Activated CD8-positive, alpha-beta T cell treated with anti-CD3 and anti-CD28 coated beads for 36 hours (primary cell): ENCODE measurements at regions not wholly inside any gene's neighbourhood (a gene's known extent, or its start where the extent isn't known, plus 50 kb on each side); places are given as distances from the start of the nearest gene placed in this dataset.

Source experiments
- ATAC-seq: fragments of 200-7000 bp; cut with Tn5 transposase; one replicate; pipeline ENCODE4 v1.10.0; 2021; ENCODE audit warnings: mild to moderate bottlenecking, moderate library complexity
- CTCF ChIA-PET: fragments of 350-600 bp; sonication (Branson Sonifier 250); formaldehyde crosslinking; loops from one replicate; lab custom pipeline; 2021; ENCODE audit warnings: antibody characterized with exemption; lab: Charles Lee
- POLR2A ChIA-PET: fragments of 350-600 bp; sonication (Branson Sonifier 250); formaldehyde crosslinking; loops from one replicate; lab custom pipeline; 2021; ENCODE audit warnings: antibody characterized with exemption; lab: Charles Lee
- DNase-seq: peaks from one replicate; pipeline ENCODE4 v3.0.0-alpha.2; 2020
- H3K27ac Mint-ChIP-seq: one replicate; pipeline ENCODE4 v1.8.0; 2021; ENCODE audit warnings: mild to moderate bottlenecking, mixed read lengths
- H3K27me3 Mint-ChIP-seq: one replicate; pipeline ENCODE4 v1.8.0; 2021; ENCODE audit warnings: mixed read lengths
- H3K36me3 Mint-ChIP-seq: one replicate; pipeline ENCODE4 v1.8.0; 2021; ENCODE audit warnings: low read depth, mixed read lengths
- H3K4me1 Mint-ChIP-seq: one replicate; pipeline ENCODE4 v1.8.0; 2021; ENCODE audit warnings: low read depth, mixed read lengths
- H3K4me3 Mint-ChIP-seq: one replicate; pipeline ENCODE4 v1.8.0; 2021; ENCODE audit warnings: mild to moderate bottlenecking, moderate library complexity, mixed read lengths
- H3K9me3 Mint-ChIP-seq: one replicate; pipeline ENCODE4 v1.8.0; 2021; ENCODE audit warnings: mixed read lengths
- CTCF ChIP-seq: fragments of 200-600 bp; IDR thresholded peaks from one replicate; pipeline ENCODE4 v1.8.0; 2022; ENCODE audit warnings: antibody characterized with exemption, mild to moderate bottlenecking
- intact Hi-C: fragments of 100-400 bp; cut with micrococcal nuclease; formaldehyde crosslinking; loops from one replicate; pipeline ENCODE4 v1.10.0; 2022

GRCh38 chr7:136339464-136339863 lies 362.3 kb upstream of the MTPN start:
- Mint-ChIP-seq H3K9me3 (no peaks in the 10 kb centered on the region), H3K27ac (no peak overlapping the region), H3K27me3 (no peaks in the 10 kb centered on the region), H3K4me3 (no peak overlapping the region), H3K36me3 (no peaks in the 10 kb centered on the region), H3K4me1 (no peaks in the 10 kb centered on the region)
- no peak for DNase-seq
- no peak for ATAC-seq
- TF ChIP-seq CTCF, result no peak
- POLR2A ChIA-PET, result no interaction called here
- intact Hi-C loops, result no loop called here
- CTCF ChIA-PET, result no interaction called here

GRCh38 chr7:136336932-136337331 lies 359.8 kb upstream of the MTPN start:
- no peak for TF ChIP-seq CTCF
- intact Hi-C loops, result no loop called here
- Mint-ChIP-seq H3K9me3 (no peaks in the 10 kb centered on the region), H3K4me1 (no peaks in the 10 kb centered on the region), H3K27me3 (no peaks in the 10 kb centered on the region), H3K27ac (no peak overlapping the region), H3K36me3 (no peaks in the 10 kb centered on the region), H3K4me3 (no peak overlapping the region)
- POLR2A ChIA-PET, result no interaction called here
- no peak for ATAC-seq
- CTCF ChIA-PET, result interaction anchor here (0.5 to 1.2 kb wide), 2 partner anchors 9 to 57 kb away, joined by 3 to 4 read pairs; no protein-coding TSS in a partner anchor
- no peak for DNase-seq

- Mint-ChIP-seq H3K27me3 (no peaks in the 10 kb centered on the region), H3K36me3 (no peaks in the 10 kb centered on the region), H3K27ac (no peak overlapping the region), H3K4me3 (no peak overlapping the region), H3K9me3 (no peaks in the 10 kb centered on the region), H3K4me1 (no peaks in the 10 kb centered on the region)
- TF ChIP-seq CTCF, result no peak
- ChIA-PET POLR2A (no interaction called here), CTCF (no interaction called here)
- DNase-seq (no peak), ATAC-seq (no peak)
- intact Hi-C loops, result no loop called here
Observed at GRCh38 chr7:136333636-136334035, 356.5 kb upstream of the MTPN start.

- ATAC-seq (no peak), DNase-seq (no peak)
- Mint-ChIP-seq H3K27ac (no peak overlapping the region), H3K27me3 (no peaks in the 10 kb centered on the region), H3K4me3 (no peak overlapping the region), H3K36me3 (no peaks in the 10 kb centered on the region), H3K9me3 (no peaks in the 10 kb centered on the region), H3K4me1 (no peaks in the 10 kb centered on the region)
- ChIA-PET CTCF (interaction anchor here (0.7 kb wide), 1 partner anchor 66 kb away, joined by 3 read pairs; no protein-coding TSS in a partner anchor), POLR2A (no interaction called here)
- intact Hi-C loops, result no loop called here
- no peak for TF ChIP-seq CTCF
Observed at GRCh38 chr7:136326045-136326609, 349.0 kb upstream of the MTPN start.

GRCh38 chr7:136325578-136325977 lies 348.4 kb upstream of the MTPN start:
- no peak for TF ChIP-seq CTCF
- H3K27ac Mint-ChIP-seq, result no peak overlapping the region
- H3K9me3 Mint-ChIP-seq, result no peaks in the 10 kb centered on the region
- no peaks in the 10 kb centered on the region for H3K27me3 Mint-ChIP-seq
- ATAC-seq (no peak), DNase-seq (no peak)
- H3K36me3 Mint-ChIP-seq, result no peaks in the 10 kb centered on the region
- H3K4me1 Mint-ChIP-seq, result no peaks in the 10 kb centered on the region
- ChIA-PET POLR2A (no interaction called here), CTCF (no interaction called here)
- no peak overlapping the region for H3K4me3 Mint-ChIP-seq
- intact Hi-C loops, result no loop called here
